Skeletal muscle cell (primary cell): ENCODE measurements at regions not wholly inside any gene's neighbourhood (a gene's known extent, or its start where the extent isn't known, plus 50 kb on each side); places are given as distances from the start of the nearest gene placed in this dataset.

Experiments used
- DNase-seq: peaks from one replicate; pipeline ENCODE4 v3.0.0-alpha.2; 2010; ENCODE audit warnings: low read depth
- H3K4me3 ChIP-seq: 2 replicates; pipeline ENCODE4 v1.5.1; 2011; ENCODE audit warnings: low read depth, mild to moderate bottlenecking, control low read depth, low read length, moderate library complexity

DNA sequence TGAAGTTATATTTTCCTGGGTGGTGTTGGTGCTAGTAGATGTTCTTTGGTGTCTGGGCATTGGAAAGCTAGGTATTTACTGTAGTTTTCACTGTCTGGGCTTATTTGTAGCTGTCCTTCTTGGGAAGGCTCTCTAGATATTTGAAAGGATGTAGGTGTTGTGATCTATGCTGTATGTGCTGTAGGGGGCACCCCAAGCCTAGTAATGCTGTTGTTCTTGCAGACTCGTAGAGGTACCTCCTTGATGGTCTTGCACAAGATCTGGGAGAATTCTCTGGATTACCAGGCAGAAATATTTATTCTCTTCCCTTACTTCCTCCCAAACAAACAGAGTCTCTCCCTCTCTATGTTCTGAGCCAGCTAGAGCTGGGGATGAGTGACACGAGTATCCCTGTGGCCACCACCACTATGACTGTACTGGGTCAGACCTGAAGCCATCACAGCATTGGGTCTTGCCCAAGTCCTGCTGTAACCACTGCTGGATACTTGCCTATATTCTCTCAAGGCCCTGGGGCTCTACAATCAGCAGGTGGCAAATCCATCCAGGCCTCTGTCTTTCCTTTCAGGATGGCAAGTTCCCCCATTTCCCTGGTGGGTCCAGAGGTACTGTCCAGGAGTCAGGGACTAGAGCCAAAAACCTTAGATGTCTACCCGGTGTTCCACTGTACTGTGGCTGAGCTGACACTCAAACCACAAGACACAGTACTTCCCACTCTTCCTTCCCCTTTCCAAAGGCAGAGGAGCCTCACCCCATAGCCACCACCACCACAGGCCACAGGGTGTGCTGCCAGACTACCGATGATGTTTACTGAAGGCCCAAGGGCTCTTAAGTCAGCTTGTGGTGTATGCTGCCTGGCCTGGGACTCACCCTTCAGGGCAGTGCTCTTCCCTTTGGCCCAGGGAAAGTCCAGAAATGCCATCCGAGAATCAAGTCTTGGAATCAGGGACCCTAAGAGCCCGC is 195.2 kb upstream of the DPPA4 start:
- peak; percentile 55 for DNase-seq
- no peak overlapping the region for H3K4me3 ChIP-seq

DNA sequence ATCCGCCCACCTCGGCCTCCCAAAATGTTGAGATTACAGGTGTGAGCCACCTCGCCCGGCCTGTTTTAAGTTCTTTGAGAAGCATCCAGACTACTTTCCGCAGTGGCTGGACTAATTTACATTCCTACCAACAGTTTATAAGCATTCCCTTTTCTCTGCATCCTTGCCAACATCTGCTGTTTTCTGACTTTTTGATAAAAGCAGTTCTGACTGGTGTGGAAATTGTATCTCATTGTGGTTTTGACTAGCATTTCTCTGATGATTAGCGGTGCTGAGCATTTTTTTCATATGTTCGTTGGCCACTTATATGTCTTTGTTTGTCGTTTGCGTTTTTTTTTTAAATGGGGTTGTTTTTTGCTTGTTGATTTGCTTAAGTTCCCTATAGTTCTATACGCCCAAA is 208.4 kb upstream of the DPPA4 start:
- DNase-seq: no peak
- H3K4me3 ChIP-seq: no peak overlapping the region

DNA sequence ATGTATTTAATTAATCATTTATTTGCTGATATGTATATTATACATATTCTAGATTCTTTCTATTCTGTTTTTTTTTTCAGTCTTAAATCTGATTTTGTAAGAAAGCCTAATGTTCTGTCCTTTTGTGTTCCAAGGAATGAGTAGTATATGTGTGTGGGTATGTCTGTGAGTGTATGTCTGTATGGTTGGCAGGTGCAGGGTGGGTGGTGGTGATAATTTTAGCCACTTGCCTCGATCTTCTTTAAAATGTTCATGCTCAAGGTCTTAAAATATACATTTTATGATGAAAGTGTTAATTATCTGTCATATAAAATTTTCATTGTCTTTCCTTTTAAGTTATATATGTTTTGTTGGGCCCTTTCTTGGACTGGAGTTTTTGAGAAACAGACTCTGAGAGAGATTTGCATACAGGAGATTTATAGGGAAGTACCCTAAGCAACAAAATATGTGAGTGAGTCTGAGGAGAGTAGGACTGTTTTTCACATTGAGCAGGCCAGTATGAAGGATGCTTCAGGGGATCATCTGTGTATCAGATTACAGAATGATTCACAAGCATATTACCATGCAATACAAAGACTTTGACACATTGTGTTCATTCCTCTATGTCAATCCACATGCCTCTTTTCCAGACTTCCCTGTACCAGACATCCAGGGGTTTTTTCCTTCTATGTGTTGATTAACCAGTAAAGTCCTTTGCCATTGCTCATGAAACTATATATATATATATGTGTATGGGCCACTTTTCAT is 211.0 kb upstream of the DPPA4 start:
- peak; percentile 7 for DNase-seq
- H3K4me3 ChIP-seq: no peak overlapping the region

DNA sequence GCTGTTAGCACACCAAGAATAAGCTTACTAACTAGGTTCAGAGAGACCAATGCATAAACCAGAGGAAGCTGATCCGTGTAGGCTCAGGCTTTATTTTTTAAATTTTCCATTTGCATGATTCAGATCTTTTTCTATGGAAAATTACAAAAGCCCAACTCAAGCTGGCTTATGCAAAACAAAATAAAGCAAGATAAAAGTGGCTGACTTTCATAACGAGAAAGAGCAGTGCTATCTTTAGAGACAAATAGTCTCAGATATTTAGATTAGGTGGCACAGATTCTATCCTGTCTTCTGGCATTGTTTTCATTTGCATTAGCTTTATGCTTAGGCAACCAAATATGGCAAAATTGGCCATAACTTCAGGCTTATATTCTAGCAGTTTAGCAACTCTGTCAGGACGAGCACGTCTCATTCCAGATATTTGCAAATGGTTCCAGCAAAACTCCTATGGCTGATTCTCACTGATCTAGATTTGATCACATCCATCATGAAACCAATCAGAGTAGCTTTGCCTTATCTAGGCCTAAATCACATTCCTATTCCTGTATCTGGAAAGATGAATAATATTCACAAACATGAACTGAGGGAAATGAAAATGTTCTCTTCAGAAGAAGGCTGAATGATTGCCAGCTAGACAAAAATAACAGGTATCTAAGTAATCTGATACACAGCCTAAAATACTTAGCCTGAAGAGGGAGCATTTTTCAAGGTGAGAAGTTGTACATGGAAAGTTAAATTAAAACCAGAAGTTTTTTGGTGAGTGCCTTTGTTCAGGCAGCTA is 216.4 kb upstream of the DPPA4 start:
- no peak overlapping the region for H3K4me3 ChIP-seq
- DNase-seq: no peak

DNA sequence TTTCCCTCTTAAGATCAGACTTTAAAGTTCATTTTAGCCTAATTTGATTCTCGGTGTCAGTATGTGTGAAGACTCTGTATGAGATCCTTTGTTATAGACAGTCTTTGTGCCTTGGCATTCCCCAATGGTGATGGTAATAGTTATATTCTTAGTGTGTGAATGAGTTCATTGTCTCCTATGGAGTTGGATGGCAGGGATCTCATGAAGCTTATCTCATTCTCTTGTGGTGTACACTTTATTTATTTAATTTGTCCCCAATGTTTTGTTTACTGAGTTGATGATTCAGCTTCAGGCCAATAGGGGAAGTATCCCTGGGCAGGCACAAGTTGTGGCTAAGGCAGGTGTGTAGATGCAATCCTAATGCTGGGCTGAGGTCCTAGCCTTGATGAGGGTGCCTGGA is 222.0 kb upstream of the DPPA4 start:
- H3K4me3 ChIP-seq: no peak overlapping the region
- DNase-seq: no peak

DNA sequence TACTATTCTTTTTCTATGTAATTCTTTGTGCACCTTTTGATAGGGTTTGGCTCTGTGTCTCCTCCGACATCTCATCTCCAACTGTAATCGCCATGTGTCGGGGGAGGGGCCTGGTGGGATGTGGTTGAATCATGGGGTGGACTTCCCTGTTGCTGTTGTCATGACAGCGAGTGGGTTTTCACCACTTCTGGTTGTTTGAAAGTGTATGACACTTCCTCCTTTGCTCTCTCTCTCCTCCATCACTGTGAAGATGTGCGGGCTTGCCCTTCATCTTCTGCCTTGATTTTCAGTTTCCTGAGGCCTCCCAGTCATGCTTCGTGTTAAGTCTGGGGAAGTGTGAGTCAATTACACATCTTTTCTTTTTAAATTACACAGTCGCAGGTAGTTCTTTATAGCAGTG is 225.8 kb upstream of the DPPA4 start:
- no peak for DNase-seq
- no peak overlapping the region for H3K4me3 ChIP-seq

DNA sequence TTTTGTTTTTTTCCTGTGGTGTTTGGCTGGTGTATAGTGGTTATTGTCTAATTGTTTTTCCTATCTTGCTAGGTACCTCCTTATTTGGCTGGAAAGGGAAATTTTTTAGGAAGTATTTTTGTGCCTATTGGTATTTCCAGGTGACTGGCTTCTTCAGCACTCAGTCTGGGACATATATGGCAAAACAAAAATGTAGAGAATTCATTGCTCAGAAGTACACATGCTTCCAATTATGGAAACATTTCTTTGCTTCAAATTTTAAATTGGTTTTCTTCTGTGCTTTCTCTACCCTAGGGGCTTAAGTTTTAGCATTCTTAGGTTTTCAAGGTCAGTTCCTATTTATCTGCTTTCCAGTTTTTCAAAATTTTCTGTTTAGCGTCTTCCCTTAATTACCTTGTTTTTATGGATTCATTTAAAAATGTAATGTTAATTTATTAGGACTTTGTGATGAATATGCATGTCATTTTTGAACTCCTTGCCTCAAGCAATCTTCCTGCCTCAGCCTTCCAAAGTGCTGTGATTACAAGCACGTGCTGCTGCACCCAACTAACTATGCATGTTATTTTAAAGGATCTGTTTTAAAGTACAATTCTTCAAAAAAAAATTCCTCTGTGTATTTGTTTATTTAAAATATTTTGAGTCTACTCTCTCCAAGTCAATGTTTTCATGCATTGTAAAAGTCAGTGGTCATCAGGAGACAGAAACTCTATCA is 231.9 kb upstream of the DPPA4 start:
- H3K4me3 ChIP-seq: no peak overlapping the region
- DNase-seq: no peak

DNA sequence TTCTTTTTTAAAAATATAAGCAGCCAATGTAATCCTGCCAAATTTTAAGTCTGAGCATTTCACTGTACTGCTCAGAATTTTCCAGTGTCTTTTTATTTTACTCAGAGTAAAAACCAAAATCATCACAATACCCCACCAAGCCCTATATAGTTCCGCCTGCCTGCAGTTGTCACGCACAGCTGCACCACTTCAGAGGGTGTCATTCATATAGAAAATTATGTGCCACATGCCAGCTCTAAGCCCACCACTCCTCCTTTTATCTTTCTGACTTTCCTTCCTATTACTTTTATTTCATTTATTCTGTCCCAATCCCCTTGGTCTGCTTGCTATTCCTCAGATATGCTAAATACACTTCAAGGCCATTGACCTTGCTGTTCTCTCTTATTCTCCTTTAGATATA is 233.1 kb upstream of the DPPA4 start:
- no peak for DNase-seq
- H3K4me3 ChIP-seq: no peak overlapping the region

DNA sequence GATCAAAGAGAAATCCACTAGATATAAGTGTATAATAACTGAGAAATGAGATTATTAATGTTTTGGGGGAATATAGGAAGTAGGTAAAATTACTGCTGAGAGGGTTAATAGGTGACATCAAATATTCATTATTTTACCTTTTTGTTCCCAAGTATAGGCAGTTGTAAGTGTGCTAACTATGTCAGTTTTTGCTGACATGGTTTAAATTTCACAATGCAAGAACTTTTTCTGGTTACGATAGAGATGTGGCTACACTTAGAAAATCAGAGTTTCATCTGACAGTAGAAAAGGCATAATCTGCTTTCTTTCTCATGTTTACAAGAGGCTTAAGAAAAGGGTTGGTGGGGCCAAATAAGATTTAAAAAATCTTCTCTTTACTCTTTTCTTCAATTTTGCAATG is 235.0 kb upstream of the DPPA4 start:
- DNase-seq: no peak
- H3K4me3 ChIP-seq: no peak overlapping the region

DNA sequence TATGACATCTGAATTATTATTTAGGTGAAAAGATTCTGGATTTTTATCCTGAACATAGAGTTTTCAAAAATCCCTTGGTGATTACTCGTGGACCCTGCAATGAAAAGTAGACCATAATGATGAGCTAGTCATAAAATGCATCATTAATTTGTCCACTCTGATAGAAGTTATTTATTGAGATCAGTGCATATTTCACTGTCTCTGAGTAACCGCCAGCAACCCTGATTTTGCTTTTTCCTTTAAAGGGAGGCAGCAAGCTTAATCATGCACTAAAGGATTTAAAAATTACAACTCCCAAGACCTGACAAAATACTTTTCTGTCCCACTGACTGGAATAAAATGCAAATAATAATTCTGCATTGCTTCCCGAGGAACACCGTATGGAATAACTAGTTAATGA is 259.6 kb upstream of the DPPA4 start:
- H3K4me3 ChIP-seq: no peak overlapping the region
- no peak for DNase-seq

DNA sequence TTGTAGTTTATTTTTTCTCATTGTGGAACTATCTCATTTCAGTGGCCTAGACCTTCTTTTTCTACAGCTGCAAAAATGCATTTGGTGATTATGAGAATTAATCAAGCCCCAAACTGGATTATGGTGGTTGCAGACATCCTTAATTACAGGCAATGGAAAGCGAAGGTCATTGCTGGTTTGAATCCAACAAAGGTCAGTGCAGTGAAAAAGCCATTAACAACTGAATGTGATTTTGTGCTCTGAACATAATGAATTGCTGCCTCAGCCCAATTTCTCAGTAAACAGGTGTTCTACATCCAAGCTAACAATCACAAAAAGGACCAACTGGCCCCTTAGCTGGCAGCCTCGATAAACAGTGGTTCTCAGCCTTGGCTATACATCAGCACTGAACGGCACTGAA is 260.1 kb upstream of the DPPA4 start:
- no peak overlapping the region for H3K4me3 ChIP-seq
- DNase-seq: no peak

DNA sequence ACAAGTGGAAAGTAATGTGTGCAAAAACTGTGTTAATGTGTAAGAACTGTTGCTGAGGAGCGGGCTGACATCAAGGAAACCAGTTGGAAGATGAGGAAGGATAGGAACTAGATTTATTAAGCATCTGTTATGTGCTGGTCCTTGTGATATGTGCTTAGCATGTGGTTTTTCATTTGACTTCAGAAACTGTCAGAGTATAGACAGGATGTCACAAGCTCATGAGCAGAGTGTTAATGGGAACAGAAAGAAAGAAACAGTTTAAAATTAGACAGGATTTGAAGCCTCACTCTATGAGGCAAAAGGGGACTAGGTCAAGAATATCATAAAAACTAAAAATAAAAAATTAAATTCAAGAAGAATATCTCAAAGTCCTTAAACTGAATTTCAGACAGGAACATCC is 270.6 kb upstream of the DPPA4 start:
- no peak overlapping the region for H3K4me3 ChIP-seq
- no peak for DNase-seq

DNA sequence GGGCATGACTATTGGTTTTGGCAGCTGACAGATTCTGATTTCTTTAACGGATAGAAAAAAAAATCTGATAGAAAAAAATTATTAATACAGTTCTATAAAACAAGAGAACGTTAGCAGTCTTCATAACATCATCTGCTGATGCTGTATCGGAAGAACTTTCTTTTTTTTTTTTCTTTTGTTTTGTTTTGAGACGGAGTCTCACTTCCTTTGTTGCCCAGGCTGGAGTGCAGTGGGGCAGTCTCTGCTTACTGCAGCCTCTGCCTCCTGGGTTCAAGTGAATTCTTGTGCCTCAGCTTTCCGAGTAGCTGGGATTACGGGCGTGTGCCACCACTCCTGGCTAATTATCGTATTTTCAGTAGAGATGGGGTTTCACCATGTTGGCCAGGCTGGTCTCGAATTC is 271.2 kb upstream of the DPPA4 start:
- H3K4me3 ChIP-seq: no peak overlapping the region
- DNase-seq: no peak

DNA sequence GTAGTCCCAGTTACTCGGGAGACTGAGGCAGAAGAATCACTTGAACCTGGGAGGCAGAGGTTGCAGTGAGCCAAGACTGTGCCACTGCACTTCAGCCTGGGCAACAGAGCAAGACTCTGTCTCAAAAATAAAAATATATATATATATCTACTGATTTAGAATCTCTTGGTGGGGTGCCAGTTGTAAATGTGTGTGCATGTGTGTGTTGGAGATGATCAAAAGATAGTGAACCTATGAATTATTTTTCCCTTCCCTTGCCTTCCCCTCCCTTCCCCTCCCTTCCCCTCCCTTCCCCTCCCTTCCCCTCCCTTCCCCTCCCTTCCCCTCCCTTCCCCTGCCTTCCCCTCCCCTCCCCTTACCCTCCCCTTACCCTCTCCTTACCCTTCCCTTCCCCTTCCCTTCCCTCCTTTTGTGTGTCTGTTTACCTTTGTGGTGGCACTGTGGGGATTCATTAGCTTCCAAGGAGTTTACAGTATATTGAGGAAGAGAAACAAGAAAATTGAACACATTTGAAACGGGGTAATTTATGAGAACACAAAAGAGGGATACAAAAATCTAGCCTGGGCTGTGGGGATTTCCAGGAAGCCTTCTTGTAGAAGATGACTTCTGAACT is 281.5 kb upstream of the DPPA4 start:
- no peak overlapping the region for H3K4me3 ChIP-seq
- no peak for DNase-seq

DNA sequence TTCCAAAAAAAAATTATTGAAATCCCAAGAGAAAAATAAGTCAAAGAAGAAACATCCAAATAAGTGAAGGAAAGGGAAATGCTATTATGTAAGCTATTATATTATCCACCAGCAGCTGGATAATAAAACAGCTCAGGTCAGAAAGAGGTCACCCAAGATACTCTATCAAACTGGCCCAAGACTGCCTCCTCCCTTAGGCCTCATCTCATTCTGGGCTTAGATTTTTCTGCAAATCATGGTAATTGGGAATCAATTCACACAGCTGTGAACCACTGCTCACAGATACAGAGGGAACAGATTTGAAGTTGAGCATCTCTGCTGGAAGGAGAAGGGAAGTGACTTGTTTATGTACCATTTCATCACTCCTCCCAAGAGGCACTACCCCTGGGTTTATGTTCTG is 294.6 kb upstream of the DPPA4 start:
- DNase-seq: no peak
- no peak overlapping the region for H3K4me3 ChIP-seq

DNA sequence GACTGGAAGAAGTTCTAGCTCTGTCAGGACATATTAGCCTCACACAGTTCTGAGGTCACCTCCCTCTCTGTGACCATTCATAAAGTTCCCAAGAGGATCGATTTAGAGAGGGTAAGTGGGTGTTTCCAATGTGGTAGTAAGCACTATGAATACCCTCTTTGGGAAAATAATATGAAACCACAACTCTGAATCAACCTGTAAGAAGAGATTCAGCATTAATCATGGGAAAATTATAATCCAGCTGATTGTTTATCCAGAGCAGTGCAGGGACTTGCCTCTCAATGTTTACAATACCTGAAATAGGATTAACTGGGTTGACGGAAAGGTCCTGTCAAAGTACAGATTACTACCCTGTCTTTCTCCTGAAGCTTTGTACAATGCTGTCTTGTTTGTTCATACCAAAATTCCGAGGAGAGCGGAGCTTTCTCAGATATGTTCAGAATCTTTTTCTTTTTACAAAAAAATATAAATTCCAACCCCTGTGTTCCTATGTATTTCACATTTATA is 302.9 kb upstream of the DPPA4 start:
- H3K4me3 ChIP-seq: no peak overlapping the region
- no peak for DNase-seq

DNA sequence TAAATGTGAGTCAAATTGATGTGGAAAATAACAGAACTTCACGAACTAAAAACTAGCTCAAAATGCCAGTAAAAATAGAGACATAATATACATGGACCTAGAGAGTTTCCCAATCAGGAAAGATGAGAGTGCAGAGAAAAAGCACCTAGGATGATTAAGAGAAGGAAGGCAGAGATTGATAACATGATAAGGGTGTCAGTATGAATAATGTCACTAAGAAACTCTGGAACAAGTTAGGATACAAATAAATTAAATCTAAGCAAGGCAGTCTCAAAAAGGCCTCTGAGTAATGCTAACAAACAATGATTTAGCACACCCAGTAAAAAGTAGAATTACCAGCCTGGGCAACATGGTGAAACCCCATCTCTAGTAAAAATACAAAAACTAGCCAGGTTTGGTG is 304.7 kb upstream of the DPPA4 start:
- no peak overlapping the region for H3K4me3 ChIP-seq
- DNase-seq: no peak

DNA sequence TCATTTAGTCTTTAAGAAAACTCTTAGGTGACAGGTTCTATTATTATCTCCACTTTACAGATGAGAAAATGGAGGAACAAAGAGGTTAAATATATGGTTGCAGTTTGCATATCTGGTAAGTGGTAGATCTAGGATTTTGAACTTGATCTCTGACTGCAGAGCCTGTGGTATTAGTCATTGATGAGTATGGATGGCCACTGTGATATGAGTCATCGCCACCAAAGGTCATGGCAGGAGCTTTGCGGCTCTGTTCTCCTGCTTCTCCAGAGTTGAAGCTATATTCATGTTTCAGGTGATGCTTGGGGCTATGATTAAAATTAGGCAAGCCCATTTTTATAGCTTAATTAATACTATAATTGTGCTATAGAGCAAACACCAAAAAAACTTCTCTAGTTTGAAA is 306.2 kb upstream of the DPPA4 start:
- peak; percentile 33 for DNase-seq
- no peak overlapping the region for H3K4me3 ChIP-seq

DNA sequence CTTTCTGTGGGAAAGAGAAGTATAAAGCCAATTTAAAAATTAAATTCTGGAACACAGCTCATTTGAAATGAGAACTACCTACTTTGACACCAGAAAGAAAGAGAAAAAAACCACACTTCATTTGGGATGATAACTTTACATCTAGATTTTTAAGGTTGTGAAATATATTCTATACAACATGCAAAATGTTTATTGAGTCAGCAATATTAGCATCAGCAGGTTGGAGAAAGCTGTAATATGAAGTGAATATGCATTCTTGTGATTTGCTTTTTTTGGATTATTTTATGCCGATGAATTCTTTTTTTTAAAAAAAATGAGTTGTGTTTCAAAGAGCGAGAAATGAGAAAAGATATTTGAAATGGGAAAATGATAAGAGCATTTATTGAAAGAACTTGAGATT is 307.0 kb upstream of the DPPA4 start:
- DNase-seq: no peak
- no peak overlapping the region for H3K4me3 ChIP-seq
